ENCODE measurements at regions not wholly inside any gene's neighbourhood (a gene's known extent, or its start where the extent isn't known, plus 50 kb on each side); places are given as distances from the start of the nearest gene placed in this dataset.

- intact Hi-C loops (cut with DNase I) = no loop called here
- 87 to 98% (median 94%) methylated on average over 1 of the region's 1 CpG for WGBS, 3 donors
- Histone ChIP-seq H3K27ac (no peak overlapping the region), H3K9me3 (no peaks in the 10 kb centered on the region), H3K27me3 (no peaks in the 10 kb centered on the region), H3K4me1 (ENCODE audit: insufficient read depth) (no peaks in the 10 kb centered on the region), H3K36me3 (no peaks in the 10 kb centered on the region), H3K4me3 (no peak overlapping the region)
- TF ChIP-seq CTCF (IDR thresholded peaks at IDR 0.05) (no peak), EP300 (IDR thresholded peaks at IDR 0.05) (no peak), POLR2A (IDR thresholded peaks at IDR 0.05) (no peak)
- DNase-seq = no peak
Measured at GRCh38 chr16:17947165-17947564, 389.4 kb downstream of the NPIPA8 start.

- Histone ChIP-seq H3K27ac (no peak overlapping the region), H3K9me3 (no peaks in the 10 kb centered on the region), H3K27me3 (no peaks in the 10 kb centered on the region), H3K4me1 (ENCODE audit: insufficient read depth) (no peaks in the 10 kb centered on the region), H3K4me3 (no peak overlapping the region), H3K36me3 (no peaks in the 10 kb centered on the region)
- no peak for DNase-seq
- intact Hi-C loops (cut with DNase I) = no loop called here
- WGBS, 3 donors = 69 to 77% (median 75%) methylated on average over 5 of the region's 5 CpGs
- TF ChIP-seq POLR2A (IDR thresholded peaks at IDR 0.05) = no peak
Measured at GRCh38 chr16:17945080-17945601, 391.4 kb downstream of the NPIPA8 start.

GRCh38 chr16:17944345-17944744, 392.2 kb downstream of the NPIPA8 start:
- intact Hi-C loops (cut with DNase I) = no loop called here
- Histone ChIP-seq H3K4me1 (ENCODE audit: insufficient read depth) (no peaks in the 10 kb centered on the region), H3K27ac (no peak overlapping the region), H3K36me3 (no peaks in the 10 kb centered on the region), H3K4me3 (no peak overlapping the region), H3K27me3 (no peaks in the 10 kb centered on the region), H3K9me3 (no peaks in the 10 kb centered on the region)
- DNase-seq = no peak
- 86 to 93% (median 90%) methylated on average over 2 of the region's 2 CpGs for WGBS, 3 donors
- no peak for TF ChIP-seq EP300 (IDR thresholded peaks at IDR 0.05)
- no peak for TF ChIP-seq CTCF (IDR thresholded peaks at IDR 0.05)
- no peak for TF ChIP-seq POLR2A (IDR thresholded peaks at IDR 0.05)

- H3K4me1 ChIP-seq (ENCODE audit: insufficient read depth) = no peaks in the 10 kb centered on the region
- DNase-seq = no peak
- H3K4me3 ChIP-seq = no peak overlapping the region
- H3K9me3 ChIP-seq = no peaks in the 10 kb centered on the region
- intact Hi-C loops (cut with DNase I) = no loop called here
- TF ChIP-seq POLR2A (IDR thresholded peaks at IDR 0.05) (no peak), CTCF (IDR thresholded peaks at IDR 0.05) (no peak), EP300 (IDR thresholded peaks at IDR 0.05) (no peak)
- no peaks in the 10 kb centered on the region for H3K36me3 ChIP-seq
- no peak overlapping the region for H3K27ac ChIP-seq
- WGBS, 3 donors = 90 to 91% (median 90%) methylated on average over 12 of the region's 12 CpGs
- H3K27me3 ChIP-seq = no peaks in the 10 kb centered on the region
Measured at GRCh38 chr16:17942067-17942466, 394.5 kb downstream of the NPIPA8 start.

- 50 to 63% (median 61%) methylated on average over 8 of the region's 8 CpGs for WGBS, 3 donors
- no peak for TF ChIP-seq CTCF (IDR thresholded peaks at IDR 0.05)
- TF ChIP-seq POLR2A (IDR thresholded peaks at IDR 0.05) = no peak
- no peak for TF ChIP-seq EP300 (IDR thresholded peaks at IDR 0.05)
- H3K27me3 ChIP-seq = no peaks in the 10 kb centered on the region
- H3K36me3 ChIP-seq = no peaks in the 10 kb centered on the region
- intact Hi-C loops (cut with DNase I) = no loop called here
- H3K4me1 ChIP-seq (ENCODE audit: insufficient read depth) = no peaks in the 10 kb centered on the region
- H3K27ac ChIP-seq = no peak overlapping the region
- H3K9me3 ChIP-seq = no peaks in the 10 kb centered on the region
- no peak for DNase-seq
- H3K4me3 ChIP-seq = no peak overlapping the region
Measured at GRCh38 chr16:17940584-17941364, 395.8 kb downstream of the NPIPA8 start.

All from ovary (tissue), 7 donors.